IPS-NIHi7 (cell line): ENCODE measurements at regions not wholly inside any gene's neighbourhood (a gene's known extent, or its start where the extent isn't known, plus 50 kb on each side); places are given as distances from the start of the nearest gene placed in this dataset.

Experiments
- DNase-seq: peaks from one replicate; pipeline ENCODE4 v3.0.0; 2012; ENCODE audit warnings: mixed read lengths; ENCODE audit errors: extremely low spot score

DNA sequence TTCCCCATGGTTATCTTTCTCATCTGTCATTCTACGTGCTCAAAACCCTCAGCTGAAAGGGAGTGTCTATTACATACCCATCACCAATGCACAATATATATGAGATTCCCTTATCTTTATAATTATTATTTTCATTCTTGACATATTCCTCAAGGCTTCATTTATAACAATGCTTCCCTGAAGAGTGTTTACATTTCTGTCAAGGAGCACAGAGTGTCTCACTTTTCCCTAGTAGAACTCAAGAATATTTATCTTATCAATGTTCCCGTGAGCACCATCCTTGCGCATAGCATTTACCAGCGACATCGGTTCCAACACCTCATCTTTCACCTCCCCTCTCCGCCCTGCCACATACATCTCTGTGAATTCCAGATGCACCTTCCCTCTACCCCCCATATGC is 250.6 kb downstream of the PLA2G4A start:
- DNase-seq = no peak

DNA sequence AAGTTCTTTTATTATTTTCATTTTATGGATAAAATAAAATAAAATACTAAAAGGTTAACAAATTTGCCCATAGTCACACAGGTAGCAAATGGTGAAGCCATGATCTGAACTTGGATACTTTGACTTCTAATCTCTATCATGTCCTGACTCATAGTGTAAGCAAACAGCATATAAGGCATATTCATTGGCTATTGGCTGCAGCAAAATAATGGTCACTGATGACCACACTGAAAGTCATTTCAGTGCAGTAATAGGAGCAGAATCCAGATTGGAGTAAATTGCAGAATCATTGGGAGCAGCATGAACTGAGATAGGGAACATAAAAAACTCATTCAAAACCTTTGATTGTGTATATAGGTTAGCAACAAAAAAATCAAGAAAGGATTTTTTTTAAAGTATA is 262.9 kb downstream of the PLA2G4A start:
- no peak for DNase-seq

DNA sequence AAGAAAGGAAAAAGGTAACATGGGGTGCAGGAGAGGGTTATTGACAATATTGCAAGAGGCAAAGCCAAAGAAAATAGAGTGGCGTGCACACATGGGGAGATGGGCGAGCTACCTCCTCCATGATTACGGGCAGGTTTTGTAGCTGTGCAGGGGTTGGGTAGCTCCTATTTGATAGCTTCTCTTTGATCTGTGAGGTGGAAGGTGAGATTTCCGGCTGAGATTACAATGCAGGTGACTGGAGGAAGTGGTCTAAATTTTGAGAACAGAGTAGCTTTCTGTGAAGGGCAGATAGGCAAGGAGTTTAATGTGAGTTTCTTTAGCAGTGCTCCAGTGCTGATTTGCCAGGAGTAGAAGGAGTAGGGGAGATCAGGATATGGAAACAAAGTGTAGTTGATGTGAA is 263.4 kb downstream of the PLA2G4A start:
- DNase-seq = no peak

DNA sequence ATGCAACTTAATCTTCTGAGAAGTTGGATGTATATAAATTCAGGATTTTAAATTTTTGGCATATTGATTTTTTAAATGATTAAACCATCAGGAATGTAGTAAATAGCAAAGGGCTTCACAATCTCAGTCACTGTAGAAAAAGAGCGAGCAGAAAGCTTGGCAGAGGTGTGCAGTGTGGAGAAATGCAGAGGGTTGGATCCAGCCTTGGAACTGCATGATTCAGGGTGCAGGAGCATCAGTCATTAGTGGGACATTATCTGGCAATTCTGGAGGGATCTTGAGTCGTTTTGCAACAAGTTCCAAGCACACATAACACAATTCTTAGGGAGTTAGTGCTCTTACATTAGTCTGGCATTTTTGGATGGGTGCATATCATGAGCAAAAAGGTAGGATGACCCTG is 267.9 kb downstream of the PLA2G4A start:
- DNase-seq = no peak

DNA sequence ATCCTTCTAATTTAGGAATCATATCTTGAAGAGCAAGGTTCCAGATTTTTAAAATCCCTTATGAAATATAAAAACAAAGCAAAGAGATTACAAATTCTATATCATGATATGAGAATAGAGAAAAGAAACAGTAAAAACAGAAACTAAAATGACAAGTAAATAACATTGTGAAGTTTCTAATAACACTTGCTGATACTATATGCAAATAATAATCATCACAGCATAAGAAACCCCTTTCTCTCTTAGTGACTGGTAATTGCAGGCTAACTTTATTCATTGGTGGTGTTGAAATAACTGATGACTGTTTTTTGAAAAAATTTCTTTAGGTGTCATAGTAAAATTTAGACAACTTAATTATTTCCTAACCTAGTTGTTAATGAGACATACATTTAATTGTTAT is 281.6 kb downstream of the PLA2G4A start:
- DNase-seq = no peak

DNA sequence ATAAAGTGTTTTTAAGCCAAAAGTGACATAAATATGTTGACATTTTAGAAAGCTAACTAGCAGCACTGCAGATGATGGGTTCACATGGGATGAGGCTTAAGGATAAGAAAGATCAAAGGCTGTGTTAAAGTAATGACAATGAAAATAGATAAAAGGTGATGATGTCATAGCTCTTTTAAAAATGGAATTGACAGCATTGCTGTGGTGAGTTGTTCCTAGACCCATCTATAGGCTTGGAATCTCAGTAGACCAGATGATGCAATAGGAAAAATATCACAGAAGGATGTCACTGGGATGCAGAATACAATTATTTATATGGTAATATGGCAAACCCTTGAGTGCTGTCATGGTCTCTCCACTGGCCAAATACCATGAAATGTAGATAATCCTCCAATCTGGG is 286.0 kb downstream of the PLA2G4A start:
- no peak for DNase-seq

DNA sequence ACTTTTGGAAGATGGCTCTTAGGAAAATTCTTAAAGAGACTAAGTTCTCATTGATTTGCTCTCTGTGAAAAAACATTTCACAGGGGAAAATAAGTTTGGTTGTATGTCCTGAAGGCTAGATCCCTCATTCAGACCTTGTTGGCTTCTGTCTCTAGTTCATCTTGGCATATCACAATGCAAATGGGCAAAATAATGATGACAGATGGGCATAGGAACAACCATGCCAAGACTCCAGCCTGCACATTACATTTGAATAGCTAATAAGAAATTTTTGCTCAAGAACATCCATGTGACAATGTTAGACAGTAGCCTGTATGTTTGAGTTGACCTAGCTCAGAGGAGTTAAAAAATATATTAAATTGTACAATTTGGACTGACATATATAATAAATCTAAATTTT is 292.9 kb downstream of the PLA2G4A start:
- no peak for DNase-seq

DNA sequence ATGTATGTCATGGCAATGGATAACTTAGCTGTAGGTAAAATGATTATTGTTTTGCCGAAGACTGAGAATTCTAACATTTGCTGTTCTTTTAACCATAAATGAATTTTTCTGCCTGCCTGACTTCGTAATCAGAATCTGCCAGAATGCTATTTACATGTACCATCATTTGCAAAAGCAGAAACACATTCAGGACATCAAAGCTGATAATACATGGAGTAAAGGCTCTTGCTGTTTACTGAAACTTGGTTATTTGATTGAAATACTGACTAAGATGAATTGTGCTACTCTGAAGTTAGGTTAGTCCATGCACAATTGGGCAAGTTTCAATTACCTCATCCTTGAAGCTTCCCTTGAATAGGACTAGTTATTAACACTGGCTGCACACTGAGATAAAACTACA is 293.8 kb downstream of the PLA2G4A start:
- no peak for DNase-seq

DNA sequence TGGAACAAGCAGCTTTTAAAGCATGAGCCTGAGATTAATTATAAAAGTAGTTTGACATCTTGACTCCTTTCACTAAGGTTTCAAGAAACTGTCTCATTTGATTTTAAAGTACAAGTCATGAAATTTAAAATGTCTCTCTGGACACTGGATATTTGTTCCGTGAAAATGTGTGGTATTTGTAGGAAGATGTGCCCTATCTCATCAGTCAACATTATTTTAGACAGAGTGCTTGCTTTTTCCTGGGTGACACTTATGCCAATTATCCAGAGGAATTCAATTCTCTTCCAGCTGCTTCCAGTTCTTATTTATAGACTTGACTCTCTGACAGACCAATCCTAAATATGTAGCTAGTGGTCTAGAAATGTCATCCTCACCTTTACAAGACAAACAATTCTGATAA is 300.4 kb downstream of the PLA2G4A start:
- DNase-seq = no peak

DNA sequence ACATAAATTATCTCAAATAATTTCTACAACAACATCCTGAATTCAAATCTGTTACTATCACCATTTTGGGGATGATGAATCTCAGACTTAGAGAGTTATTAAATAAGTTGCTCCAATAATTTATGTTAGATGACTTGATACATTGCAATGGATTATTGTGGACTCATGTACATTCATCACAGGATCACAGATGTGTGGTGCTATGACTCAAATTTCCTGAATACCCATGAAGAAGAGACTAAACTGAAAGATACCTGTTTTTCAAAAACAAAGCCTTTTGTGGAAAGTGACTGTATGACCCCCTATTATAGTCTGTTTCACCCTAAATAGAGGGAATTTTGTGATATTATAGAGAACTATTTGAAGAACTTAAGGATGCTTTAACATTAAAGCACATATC is 315.0 kb downstream of the PLA2G4A start:
- no peak for DNase-seq

DNA sequence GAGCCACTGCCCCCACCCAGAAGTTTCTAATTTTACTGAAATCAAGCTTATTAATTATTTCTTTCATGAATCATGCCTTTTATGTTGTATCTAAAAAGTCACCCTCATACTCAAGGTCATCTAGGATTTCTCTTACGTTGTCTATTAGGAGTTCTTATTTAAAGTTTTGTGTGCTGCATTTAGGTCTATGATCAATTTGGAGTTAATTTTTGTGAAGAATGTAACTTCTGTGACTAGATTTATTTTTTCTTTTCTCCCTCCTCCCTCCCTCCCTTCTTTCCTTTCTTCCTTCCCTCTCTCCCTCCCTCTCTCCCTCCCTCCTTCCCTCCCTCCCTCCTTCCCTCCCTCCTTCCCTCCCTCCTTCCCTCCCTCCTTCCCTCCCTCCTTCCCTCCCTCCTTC is 317.6 kb downstream of the PLA2G4A start:
- DNase-seq = no peak

DNA sequence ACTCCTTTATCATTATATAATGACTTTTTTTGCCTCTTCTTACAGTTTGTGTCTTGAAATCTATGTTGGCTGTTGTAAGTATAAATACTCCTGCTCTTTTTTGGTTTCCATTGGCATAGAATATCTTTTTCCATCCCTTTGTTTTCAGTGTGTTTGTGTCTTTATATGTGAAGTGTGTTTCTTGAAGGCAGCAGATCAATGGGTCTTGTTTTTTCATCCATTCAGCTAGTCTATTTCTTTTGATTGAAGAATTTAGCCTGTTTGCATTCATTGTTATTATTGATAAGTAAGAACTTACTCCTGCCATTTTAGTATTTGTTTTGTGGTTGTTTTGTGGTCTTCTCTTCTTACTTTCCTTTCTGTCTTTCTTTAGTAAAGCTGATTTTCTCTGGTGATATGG is 322.8 kb downstream of the PLA2G4A start:
- no peak for DNase-seq

DNA sequence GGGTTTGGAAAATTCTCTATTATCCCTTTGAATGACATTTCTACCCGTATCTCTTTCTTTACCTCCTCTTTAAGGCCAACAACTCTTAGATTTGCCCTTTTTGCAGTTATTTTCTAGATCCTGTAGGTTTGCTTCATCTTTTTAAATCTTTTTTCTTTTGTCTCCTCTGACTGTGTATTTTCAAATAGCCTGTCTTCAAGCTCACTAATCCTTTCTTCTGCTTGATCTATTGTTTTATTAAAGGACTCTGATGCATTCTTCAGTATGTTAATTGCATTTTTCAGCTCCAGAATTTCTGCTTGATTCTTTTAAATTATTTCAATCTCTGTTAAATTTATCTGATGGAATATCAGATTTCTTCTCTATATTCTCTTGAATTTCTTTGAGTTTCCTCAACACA is 324.3 kb downstream of the PLA2G4A start:
- DNase-seq = no peak

DNA sequence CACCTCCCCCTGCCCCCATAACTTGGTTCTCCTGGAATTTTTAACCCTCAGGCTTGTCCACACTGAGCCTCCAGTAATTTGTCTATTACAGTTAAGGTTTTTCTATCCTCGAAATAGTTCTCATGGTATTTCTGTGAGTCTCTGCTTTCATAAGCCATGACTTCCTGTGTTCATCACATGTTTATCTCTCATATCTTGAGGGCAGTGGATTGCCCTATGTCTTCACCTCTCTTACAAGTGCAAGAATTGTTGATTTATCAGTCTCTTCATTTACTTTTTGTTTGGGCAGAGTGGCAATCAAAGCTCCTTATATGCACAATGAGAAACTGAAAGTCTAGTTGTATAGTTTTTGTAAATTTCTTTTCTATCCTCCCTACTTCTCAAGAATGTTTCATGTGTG is 328.4 kb downstream of the PLA2G4A start:
- DNase-seq = no peak

DNA sequence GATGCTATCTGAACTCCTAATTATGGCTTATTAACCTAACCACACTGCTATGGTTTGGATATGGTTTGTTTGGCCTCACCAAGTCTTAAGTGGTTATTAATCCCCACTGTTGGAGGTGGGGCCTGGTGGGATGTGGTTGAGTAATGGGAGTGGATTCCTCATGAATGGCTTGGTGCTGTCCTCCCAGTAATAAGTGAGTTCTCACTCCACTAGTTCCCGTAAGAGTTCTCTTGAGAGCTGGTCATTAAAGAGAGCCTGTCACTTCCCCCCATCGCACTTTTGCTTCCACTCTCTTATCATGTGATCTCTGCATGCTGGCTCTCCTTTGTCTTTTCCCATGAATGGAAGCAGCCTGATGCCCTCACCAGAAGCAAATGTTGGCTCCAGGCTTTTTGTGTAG is 328.8 kb downstream of the PLA2G4A start:
- peak; percentile 12 for DNase-seq

DNA sequence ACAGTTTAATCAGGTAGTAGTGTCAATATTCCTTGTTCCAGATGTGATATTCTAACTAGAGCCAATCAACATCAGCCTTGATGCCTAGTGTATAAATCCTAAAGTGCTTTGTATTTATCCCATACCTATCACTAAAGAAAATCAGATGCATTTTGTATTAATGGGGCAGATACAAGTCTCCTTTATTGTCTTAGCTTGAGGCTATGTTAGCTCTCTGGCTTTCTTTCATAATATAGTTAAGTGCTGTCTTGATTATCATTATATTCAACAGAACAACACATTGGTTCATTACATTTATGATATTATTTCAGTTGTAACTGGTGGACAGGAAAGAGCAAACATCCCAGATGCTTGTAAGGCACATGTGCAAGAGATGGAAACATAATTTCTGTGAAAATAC is 338.8 kb downstream of the PLA2G4A start:
- DNase-seq = no peak

DNA sequence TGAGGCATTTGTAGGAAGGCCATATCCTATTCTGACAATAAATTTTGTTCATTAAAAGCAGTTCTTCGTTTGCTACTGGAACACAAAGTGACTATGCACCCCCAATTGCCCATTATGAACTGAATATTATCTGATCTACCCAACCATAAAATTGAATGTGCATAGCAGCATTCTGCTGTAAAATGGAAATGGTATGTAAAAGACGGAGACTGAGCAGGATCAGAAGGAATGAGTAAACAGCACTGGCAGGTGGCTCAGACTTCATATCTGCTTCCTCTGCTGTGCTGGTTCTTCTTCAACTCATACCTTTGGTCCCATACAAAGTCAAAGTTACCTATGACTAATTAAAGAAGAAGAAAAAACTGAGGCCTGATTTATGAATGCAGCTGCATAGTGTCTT is 339.5 kb downstream of the PLA2G4A start:
- no peak for DNase-seq

DNA sequence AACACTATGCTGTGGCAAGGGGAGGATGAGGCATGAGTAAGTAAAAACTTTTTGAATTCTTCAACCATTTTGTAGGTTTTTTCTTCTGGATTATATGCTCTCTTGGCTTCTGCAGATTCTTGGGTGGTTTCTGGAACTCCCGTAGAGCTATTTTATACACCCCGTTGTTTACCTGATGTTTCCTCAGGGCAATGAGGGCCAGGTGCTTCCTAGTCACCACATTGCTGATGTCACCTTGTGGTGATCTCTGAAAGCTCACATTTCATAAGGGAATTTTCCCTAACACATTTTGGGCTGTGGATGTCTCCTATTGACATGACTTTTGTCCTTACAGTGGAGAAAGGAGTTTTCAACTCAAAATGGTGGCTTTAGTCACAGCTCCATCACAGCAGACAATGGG is 356.6 kb downstream of the PLA2G4A start:
- DNase-seq = no peak

DNA sequence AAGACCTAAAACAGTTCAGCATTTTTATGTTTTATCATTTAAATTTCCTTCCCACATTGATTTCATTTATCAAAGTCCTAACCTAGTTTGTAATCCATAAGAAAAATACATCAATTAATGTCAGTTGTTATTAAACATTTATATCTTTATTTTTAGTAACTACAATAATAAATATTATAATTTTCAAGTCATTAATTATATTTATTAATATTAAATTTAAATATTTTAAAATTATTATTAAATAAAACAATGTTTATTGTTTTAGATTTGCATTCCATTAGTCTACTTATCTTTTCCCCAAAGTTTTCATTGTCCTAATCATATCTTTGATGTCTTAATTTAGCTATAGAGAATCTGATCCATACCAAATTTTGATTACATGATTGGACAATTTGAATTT is 368.9 kb downstream of the PLA2G4A start:
- DNase-seq = no peak

DNA sequence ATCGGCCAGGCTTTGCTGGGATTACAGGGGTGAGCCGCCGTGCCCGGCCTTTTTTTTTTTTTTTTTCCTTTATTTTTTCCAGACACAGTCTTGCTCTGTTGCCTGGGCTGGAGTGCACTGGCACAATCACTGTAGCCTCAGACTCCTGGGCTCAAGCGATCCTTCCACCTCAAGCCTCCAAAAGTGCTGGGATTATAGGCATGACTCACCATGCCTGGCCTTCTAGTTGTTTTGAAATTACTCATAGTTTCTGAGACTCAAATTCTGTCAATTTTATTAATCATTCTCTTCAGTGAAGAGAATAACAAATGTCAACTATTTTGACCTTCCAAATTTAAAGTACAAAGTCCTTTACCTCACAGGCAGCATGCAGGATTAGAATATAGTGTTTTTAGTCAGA is 374.5 kb downstream of the PLA2G4A start:
- DNase-seq = no peak

DNA sequence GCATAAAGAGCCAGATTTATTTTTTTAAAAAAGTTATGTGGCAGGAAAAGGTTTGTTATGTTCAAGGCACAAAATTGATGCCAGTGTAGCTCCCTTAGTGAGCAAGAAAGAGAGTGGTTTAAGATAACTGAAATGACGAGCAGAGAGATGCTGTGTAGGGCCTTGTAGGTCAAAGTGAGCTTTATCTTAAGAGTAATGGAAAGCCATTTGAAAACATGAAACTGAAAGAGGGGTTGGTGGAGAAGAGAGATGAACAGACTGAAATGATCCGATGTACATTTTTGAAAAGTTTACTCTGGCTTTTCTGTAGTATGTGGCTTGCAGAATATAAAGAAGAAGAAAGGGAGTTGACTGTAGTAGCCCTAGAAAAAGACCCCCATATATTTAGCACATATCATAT is 383.6 kb downstream of the PLA2G4A start:
- no peak for DNase-seq

DNA sequence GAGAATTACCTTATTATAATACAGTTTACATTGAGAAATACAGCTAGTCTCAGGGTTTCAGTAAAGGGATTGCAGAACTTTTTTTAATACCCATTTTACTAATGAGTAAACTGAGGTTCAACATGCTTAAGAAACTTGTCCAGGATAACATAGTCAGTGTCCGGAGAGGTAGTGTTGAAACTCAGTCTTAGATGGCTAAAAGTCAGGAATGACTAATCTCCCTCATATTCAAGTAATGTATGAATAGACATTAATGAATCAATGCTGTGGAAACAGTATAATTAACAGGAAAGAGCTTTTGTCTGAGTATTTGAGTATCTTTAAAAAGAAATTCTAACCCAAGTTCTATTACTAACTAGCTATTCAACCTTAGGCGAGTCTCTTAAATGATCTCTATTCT is 397.6 kb downstream of the PLA2G4A start:
- DNase-seq = no peak

DNA sequence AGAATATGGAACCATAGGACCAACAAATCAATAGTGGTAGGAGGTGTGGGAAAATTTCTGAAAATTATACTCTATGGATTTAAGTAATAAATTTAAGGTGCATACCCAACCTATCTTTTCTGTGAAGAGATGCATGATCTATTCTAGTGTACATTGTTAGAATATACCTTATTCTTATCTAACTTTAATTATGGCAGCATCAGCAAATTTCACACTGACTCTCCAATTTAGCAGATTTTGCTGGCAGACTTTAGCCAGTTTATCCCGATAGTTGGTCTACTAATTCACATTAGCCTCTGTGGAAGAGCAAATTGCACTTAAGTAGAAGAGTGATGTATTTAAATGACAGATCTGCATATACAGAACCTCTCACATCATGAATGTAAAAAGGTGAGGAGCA is 400.0 kb downstream of the PLA2G4A start:
- DNase-seq = no peak

DNA sequence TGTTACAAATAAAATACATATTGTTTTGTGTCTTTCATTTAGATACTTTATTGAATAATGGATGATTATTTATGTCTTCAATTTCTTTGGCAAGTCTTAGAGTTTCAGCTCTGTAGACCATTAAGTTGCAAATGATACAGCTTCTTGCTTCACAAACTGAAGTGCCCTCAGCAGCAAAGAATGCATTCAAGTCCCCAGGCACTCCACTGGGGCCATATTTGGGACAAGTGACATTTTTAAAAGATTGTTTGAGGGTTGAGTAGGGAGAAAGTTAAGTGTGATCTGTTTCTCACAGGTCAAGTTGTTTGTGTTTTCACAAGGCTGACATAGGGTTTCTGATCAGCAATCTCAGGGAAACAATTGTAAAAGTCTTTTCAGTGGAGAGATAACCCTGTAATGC is 400.7 kb downstream of the PLA2G4A start:
- DNase-seq = no peak

DNA sequence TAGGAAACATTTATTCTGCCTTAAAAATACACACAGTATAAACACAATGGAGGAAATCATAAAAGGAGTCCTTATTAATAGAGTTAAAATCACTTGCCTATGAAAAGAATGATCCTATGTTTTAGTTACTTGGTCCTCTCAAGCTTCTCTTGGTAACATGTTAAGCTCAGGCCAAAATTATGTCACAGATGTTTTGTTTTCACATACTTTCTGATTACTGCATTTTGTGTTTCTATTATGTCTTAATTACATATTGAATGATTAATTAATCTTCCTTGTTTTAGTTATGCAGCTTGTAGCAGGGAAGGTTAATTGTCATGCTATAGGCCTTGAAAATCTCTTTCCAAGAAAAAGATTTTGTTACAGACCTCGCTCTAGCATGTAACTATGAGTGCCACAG is 406.0 kb downstream of the PLA2G4A start:
- DNase-seq = no peak
